GM12892 (cell line): ENCODE measurements at regions not wholly inside any gene's neighbourhood (a gene's known extent, or its start where the extent isn't known, plus 50 kb on each side); places are given as distances from the start of the nearest gene placed in this dataset.

Source experiments
- POLR2A ChIP-seq: IDR thresholded peaks from 2 replicates; pipeline ENCODE4 v1.6.1; 2011; ENCODE audit warnings: low read depth, low read length, control low read depth
- POLR2AphosphoS5 ChIP-seq: IDR thresholded peaks from 2 replicates; pipeline ENCODE4 v1.6.1; 2011; ENCODE audit warnings: low read depth, low read length, control low read depth

- TF ChIP-seq POLR2AphosphoS5 (no peak), POLR2A (no peak)
Observed at GRCh38 chr20:43271980-43272379, 82.3 kb upstream of the PTPRT start.
